SK-N-SH treated with all-trans-retinoic acid at 6 μM for 48 hours (cell line): ENCODE measurements at regions not wholly inside any gene's neighbourhood (a gene's known extent, or its start where the extent isn't known, plus 50 kb on each side); places are given as distances from the start of the nearest gene placed in this dataset.

Source experiments
- ESRRG ChIP-seq: fragments of 250-450 bp; sonication (Bioruptor Pico); IDR thresholded peaks from 2 replicates; pipeline ENCODE4 v1.6.1; 2021; ENCODE audit warnings: mild to moderate bottlenecking
- PATZ1 ChIP-seq: fragments of 250-450 bp; sonication (Bioruptor Pico); IDR thresholded peaks from 2 replicates; pipeline ENCODE4 v1.8.0; 2020; ENCODE audit warnings: mild to moderate bottlenecking, moderate library complexity, borderline replicate concordance
- TCF4 ChIP-seq: fragments of 250-450 bp; sonication (Bioruptor Pico); IDR thresholded peaks from 2 replicates; pipeline ENCODE4 v1.8.0; 2021; ENCODE audit warnings: mild to moderate bottlenecking, moderate library complexity, borderline replicate concordance
- TOX ChIP-seq: fragments of 250-450 bp; sonication (Bioruptor Pico); IDR thresholded peaks from 2 replicates; pipeline ENCODE4 v1.8.0; 2021; ENCODE audit warnings: mild to moderate bottlenecking, moderate library complexity, borderline replicate concordance
- ZFP3 ChIP-seq: fragments of 250-450 bp; sonication (Bioruptor Pico); IDR thresholded peaks from 2 replicates; pipeline ENCODE4 v1.5.0; 2020; ENCODE audit warnings: mild to moderate bottlenecking, moderate library complexity

- TF ChIP-seq TCF4 = no peak
- no peak for TF ChIP-seq ESRRG
- no peak for TF ChIP-seq ZFP3 (CRISPR knock-in tag)
- TF ChIP-seq TOX (CRISPR knock-in tag) = no peak
- TF ChIP-seq PATZ1 = no peak
These were observed 184.2 kb downstream of the ZNF486 start for GRCh38 chr19:20351244-20351643.
